ENCODE measurements at regions not wholly inside any gene's neighbourhood (a gene's known extent, or its start where the extent isn't known, plus 50 kb on each side); places are given as distances from the start of the nearest gene placed in this dataset.

DNA sequence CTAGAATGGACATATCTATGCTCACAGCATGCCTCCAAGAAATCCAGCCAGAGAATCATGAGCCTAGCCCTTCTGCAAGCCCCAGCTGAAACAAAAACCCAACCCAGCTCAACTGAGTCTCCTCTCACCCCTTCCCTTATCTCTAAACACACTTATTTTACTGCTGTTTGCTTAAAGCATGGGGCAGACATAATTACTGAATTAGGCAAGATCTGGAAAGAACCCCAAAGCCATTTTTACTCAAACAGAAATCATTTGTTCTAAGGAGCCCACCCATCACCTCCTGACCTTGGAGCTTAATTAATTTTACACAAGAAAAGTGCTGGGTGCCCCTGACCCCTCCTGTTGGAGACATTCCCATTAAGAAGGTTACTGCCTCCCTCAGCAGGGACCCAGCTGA lies 291.6 kb downstream of the MAFB start (continued):
- TF ChIP-seq ZNF19 (tag by site-specific recombination; IDR thresholded peaks at IDR 0.05; ENCODE audit: low read depth) = 0 out of 2 replicates have a peak, but pooled peaks have one; percentile 14
- no peak for TF ChIP-seq HOXA7 (CRISPR knock-in tag; IDR thresholded peaks at IDR 0.05; ENCODE audit: borderline replicate concordance)
- TF ChIP-seq ZNF629 (tag by site-specific recombination; IDR thresholded peaks at IDR 0.05) = no peak
- peak; percentile 47; the same call in 1 of the 2 replicates for TF ChIP-seq TCF7L2 (IDR thresholded peaks at IDR 0.05; ENCODE audit: borderline replicate concordance, low read depth, low read length)
- TF ChIP-seq ZNF561 (tag by site-specific recombination; IDR thresholded peaks at IDR 0.05; ENCODE audit: borderline replicate concordance) = peak; percentile 51; the same call in 1 of the 2 replicates
- TF ChIP-seq, protein P1, sequence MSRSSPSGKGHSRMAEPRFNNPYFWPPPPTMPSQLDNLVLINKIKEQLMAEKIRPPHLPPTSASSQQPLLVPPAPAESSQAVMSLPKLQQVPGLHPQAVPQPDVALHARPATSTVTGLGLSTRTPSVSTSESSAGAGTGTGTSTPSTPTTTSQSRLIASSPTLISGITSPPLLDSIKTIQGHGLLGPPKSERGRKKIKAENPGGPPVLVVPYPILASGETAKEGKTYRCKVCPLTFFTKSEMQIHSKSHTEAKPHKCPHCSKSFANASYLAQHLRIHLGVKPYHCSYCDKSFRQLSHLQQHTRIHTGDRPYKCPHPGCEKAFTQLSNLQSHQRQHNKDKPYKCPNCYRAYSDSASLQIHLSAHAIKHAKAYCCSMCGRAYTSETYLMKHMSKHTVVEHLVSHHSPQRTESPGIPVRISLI (tag by site-specific recombination; IDR thresholded peaks at IDR 0.05) = no peak
- no peak for TF ChIP-seq ZNF596 (tag by site-specific recombination; IDR thresholded peaks at IDR 0.05)
- TF ChIP-seq ZNF701 (tag by site-specific recombination; IDR thresholded peaks at IDR 0.05) = no peak

DNA sequence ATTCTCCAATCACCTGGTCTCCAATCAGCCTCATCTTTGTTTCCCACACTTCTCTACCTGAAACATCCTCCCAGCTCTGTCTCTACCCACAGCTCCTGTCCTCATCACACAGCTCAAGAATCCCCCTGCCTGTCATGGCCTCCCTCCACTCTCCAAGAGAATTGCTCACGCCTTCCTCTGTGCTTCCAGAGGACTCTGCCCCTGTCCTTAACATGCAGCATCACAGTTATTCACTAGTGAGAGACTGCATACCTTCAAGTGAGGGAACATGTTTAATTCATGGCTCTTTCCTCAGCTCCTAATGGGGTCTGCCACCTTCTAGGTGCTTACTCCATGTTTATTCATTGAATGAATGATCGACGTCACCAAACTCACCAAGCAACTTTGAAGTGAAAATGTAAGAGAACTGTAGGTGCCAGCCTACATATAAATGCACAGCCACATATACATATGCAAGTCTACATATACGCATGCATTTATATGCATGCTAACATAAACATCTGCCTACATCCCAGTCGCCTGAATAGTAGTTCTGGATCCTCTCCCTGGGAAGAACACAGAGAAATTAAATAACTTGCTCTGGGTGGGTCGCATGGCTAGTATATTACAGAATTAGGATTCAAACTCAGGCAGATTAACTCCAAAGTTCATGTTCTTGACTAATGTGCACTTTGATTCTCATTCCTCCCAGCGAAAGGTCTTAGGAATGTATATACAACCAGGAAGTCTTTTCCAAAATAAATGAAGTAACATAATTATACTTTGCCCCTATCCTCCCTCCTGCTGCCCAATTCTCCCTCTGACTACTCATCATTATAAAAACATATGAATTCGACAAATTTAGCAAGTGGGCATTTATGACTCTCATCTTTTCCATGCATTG lies 295.6 kb downstream of the MAFB start:
- POLR2A ChIA-PET = no interaction called here
- no peaks in the 10 kb centered on the region for H3K36me3 ChIP-seq (ENCODE audit: control insufficient read depth in 2 of 2, insufficient read depth in 1 of 2, low read length in 2 of 2)
- no peak overlapping the region for H3K4me3 ChIP-seq (ENCODE audit: low read depth, low read length)
- no peaks in the 10 kb centered on the region for H3K9me3 ChIP-seq (ENCODE audit: control insufficient read depth, insufficient read depth, low read depth, low read length)
- TF ChIP-seq, protein P2, sequence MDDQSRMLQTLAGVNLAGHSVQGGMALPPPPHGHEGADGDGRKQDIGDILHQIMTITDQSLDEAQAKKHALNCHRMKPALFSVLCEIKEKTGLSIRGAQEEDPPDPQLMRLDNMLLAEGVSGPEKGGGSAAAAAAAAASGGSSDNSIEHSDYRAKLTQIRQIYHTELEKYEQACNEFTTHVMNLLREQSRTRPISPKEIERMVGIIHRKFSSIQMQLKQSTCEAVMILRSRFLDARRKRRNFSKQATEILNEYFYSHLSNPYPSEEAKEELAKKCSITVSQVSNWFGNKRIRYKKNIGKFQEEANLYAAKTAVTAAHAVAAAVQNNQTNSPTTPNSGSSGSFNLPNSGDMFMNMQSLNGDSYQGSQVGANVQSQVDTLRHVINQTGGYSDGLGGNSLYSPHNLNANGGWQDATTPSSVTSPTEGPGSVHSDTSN (CRISPR knock-in tag; IDR thresholded peaks at IDR 0.05) = no peak
- TF ChIP-seq ZNF157 (tag by site-specific recombination; IDR thresholded peaks at IDR 0.05) = no peak
- no peak for TF ChIP-seq ZNF510 (tag by site-specific recombination; IDR thresholded peaks at IDR 0.05; ENCODE audit: insufficient replicate concordance)
- no peak for TF ChIP-seq ZNF658 (tag by site-specific recombination; IDR thresholded peaks at IDR 0.05)
- TF ChIP-seq ZNF610 (tag by site-specific recombination; IDR thresholded peaks at IDR 0.05; ENCODE audit: borderline replicate concordance) = no peak
- TF ChIP-seq, protein P3, sequence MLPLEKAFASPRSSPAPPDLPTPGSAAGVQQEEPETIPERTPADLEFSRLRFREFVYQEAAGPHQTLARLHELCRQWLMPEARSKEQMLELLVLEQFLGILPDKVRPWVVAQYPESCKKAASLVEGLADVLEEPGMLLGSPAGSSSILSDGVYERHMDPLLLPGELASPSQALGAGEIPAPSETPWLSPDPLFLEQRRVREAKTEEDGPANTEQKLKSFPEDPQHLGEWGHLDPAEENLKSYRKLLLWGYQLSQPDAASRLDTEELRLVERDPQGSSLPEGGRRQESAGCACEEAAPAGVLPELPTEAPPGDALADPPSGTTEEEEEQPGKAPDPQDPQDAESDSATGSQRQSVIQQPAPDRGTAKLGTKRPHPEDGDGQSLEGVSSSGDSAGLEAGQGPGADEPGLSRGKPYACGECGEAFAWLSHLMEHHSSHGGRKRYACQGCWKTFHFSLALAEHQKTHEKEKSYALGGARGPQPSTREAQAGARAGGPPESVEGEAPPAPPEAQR (tag by site-specific recombination; IDR thresholded peaks at IDR 0.05) = no peak
- no peak for TF ChIP-seq ZNF660 (tag by site-specific recombination; IDR thresholded peaks at IDR 0.05)
- no peak for TF ChIP-seq HOXA7 (CRISPR knock-in tag; IDR thresholded peaks at IDR 0.05; ENCODE audit: borderline replicate concordance)
- TF ChIP-seq MEIS1 (CRISPR knock-in tag; IDR thresholded peaks at IDR 0.05; ENCODE audit: borderline replicate concordance) = no peak
- no peak for TF ChIP-seq ZFP69B (tag by site-specific recombination; IDR thresholded peaks at IDR 0.05)
- no peak for TF ChIP-seq ZNF555 (tag by site-specific recombination; conservative IDR thresholded peaks at IDR 0.05)
- TF ChIP-seq, protein P4, sequence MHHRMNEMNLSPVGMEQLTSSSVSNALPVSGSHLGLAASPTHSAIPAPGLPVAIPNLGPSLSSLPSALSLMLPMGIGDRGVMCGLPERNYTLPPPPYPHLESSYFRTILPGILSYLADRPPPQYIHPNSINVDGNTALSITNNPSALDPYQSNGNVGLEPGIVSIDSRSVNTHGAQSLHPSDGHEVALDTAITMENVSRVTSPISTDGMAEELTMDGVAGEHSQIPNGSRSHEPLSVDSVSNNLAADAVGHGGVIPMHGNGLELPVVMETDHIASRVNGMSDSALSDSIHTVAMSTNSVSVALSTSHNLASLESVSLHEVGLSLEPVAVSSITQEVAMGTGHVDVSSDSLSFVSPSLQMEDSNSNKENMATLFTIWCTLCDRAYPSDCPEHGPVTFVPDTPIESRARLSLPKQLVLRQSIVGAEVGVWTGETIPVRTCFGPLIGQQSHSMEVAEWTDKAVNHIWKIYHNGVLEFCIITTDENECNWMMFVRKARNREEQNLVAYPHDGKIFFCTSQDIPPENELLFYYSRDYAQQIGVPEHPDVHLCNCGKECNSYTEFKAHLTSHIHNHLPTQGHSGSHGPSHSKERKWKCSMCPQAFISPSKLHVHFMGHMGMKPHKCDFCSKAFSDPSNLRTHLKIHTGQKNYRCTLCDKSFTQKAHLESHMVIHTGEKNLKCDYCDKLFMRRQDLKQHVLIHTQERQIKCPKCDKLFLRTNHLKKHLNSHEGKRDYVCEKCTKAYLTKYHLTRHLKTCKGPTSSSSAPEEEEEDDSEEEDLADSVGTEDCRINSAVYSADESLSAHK (tag by site-specific recombination; IDR thresholded peaks at IDR 0.05) = no peak
- TF ChIP-seq ZNF677 (tag by site-specific recombination; IDR thresholded peaks at IDR 0.05) = no peak
- TF ChIP-seq ZNF266 (tag by site-specific recombination; IDR thresholded peaks at IDR 0.05; ENCODE audit: low read depth) = no peak
- no peak for TF ChIP-seq ZNF2 (tag by site-specific recombination; IDR thresholded peaks at IDR 0.05)
- no peak for TF ChIP-seq ZNF792 (tag by site-specific recombination; IDR thresholded peaks at IDR 0.05)
- TF ChIP-seq, protein P5, sequence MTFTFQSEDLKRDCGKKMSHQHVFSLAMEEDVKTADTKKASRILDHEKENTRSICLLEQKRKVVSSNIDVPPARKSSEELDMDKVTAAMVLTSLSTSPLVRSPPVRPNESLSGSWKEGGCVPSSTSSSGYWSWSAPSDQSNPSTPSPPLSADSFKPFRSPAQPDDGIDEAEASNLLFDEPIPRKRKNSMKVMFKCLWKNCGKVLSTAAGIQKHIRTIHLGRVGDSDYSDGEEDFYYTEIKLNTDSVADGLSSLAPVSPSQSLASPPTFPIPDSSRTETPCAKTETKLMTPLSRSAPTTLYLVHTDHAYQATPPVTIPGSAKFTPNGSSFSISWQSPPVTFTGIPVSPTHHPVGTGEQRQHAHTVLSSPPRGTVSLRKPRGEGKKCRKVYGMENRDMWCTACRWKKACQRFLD (tag by site-specific recombination; IDR thresholded peaks at IDR 0.05) = no peak
- no peak for TF ChIP-seq GLIS2 (tag by site-specific recombination; IDR thresholded peaks at IDR 0.05)
- peaks cover 3% of the 10 kb centered on the region; the same call in 1 of the 2 replicates for H3K4me1 ChIP-seq (ENCODE audit: control insufficient read depth, insufficient read depth, low read length)
- CTCF ChIA-PET = no interaction called here
- H3K27ac ChIP-seq (ENCODE audit: extremely low read depth, low read depth, low read length) = no peak overlapping the region

All from HEK293 (cell line).